Uterus (tissue), 2 donors: ENCODE measurements at regions not wholly inside any gene's neighbourhood (a gene's known extent, or its start where the extent isn't known, plus 50 kb on each side); places are given as distances from the start of the nearest gene placed in this dataset.

Experiments used
- POLR2A ChIP-seq, 2 donors: fragments of 450-650 bp; IDR thresholded peaks; one replicate each; pipeline ENCODE4 v1.6.1; 2016; ENCODE audit warnings: antibody characterized with exemption in 2 of 2, mild to moderate bottlenecking in 1 of 2, moderate library complexity in 1 of 2
- TF ChIP-seq, protein P1 (sequence below), 4 experiments: fragments of 200-600 bp in 2 of 4; fragments of 450-650 bp in 2 of 4; sonication (generic) in 2 of 4; IDR thresholded peaks; one replicate each; pipeline ENCODE4 v1.5.1; 2016 to 2019; ENCODE audit warnings: antibody characterized with exemption in 4 of 4, mild to moderate bottlenecking in 2 of 4, moderate library complexity in 1 of 4

GRCh38 chr4:147418226-147418625, 62.7 kb upstream of the EDNRA start:
- TF ChIP-seq POLR2A (IDR thresholded peaks at IDR 0.05): no peak
- TF ChIP-seq, protein P1, sequence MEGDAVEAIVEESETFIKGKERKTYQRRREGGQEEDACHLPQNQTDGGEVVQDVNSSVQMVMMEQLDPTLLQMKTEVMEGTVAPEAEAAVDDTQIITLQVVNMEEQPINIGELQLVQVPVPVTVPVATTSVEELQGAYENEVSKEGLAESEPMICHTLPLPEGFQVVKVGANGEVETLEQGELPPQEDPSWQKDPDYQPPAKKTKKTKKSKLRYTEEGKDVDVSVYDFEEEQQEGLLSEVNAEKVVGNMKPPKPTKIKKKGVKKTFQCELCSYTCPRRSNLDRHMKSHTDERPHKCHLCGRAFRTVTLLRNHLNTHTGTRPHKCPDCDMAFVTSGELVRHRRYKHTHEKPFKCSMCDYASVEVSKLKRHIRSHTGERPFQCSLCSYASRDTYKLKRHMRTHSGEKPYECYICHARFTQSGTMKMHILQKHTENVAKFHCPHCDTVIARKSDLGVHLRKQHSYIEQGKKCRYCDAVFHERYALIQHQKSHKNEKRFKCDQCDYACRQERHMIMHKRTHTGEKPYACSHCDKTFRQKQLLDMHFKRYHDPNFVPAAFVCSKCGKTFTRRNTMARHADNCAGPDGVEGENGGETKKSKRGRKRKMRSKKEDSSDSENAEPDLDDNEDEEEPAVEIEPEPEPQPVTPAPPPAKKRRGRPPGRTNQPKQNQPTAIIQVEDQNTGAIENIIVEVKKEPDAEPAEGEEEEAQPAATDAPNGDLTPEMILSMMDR (IDR thresholded peaks at IDR 0.05): no peak
